NCI-H460 (cell line): ENCODE measurements at regions not wholly inside any gene's neighbourhood (a gene's known extent, or its start where the extent isn't known, plus 50 kb on each side); places are given as distances from the start of the nearest gene placed in this dataset.

Experiments
- DNase-seq: peaks from one replicate; pipeline ENCODE4 v3.0.0-alpha.2; 2016; ENCODE audit warnings: low read depth; ENCODE audit errors: extremely low read depth

DNA sequence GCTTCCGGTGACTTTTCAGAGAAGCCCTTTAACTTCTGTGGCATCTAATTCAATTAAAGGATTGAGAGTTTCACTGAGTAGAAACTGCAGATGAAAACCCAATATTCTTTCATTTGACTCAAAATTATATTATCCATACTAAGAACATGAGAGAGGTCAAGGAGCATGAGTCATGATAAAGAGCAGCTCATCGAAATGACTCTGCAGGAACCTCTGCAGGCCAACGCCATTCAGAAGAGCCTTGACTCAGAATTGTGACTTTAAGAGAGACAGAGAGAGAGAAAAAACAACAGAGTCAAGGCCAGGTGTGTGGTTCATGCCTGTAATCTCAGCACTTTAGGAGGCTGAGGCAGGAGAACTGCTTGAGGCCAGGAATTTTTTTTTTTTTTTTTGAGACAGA, 417.2 kb upstream of the XYLT1 start:
- DNase-seq = no peak

DNA sequence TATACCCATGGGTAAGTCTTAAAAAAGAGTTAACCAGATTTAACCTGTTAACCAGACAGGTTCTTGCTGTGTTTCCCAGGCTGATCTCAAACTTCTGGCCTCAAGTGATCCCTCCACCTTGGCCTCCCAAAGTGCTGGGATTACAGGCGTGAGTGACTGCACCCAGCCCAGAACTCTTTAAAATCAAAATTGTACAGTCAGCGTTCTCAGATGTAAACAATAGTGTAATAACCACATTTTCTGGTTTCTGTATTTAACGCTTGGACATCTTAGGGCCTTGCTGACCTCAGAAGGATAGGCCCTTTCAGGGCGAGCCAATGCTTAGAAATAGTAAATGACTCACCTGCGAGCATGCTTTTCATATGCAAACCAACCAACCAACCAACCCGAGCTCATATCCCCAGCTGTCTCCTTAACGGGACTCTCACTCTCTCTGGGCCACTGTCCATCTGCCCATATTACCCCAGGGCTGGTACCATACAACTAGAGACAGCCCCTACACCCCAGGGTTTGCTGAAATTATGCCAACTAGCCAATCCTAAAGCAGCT, 415.0 kb upstream of the XYLT1 start:
- DNase-seq = no peak

DNA sequence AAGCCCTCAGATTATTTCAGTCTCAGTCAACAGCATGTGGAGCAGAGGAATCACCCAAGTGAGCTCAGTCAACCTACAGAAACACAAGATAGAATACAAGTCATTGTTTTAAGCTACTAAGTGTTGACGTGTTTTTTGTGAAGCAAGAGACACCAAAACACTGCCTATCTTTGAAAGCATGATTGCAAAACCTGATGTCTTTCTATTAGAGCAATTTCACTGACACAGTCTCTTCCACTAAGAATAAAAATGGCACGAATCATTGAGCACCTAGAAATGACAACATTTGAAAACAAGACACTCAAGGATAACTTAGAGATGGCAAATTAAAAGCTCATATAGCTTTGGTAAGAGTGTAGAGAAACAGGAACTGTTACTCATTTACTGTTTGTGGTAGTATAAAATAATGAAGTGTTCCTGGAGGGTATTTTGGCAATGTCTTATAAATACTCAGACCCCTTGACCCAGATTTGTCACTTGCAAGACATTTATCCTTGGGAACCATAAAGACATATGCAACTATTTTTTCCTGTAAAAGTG, 407.1 kb upstream of the XYLT1 start:
- DNase-seq = no peak

DNA sequence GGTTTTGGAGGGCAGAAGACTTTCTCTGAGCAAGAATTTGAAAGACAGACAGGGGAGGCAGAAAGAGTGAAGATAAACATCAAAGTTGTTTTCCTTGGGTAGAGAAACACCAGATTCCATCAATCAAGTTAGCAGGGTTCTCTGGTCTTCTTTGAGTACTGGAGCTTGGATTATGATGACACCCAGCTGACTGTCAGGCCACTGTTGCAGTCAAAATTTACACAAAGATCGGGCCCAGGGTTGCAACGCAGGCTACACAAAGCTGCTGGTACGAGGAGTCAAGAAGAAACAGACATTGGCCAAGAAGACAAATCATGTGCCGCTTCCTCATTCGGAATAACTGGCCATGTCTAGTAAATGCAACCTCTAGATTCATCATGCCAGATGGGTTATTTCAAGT, 396.2 kb upstream of the XYLT1 start:
- no peak for DNase-seq

DNA sequence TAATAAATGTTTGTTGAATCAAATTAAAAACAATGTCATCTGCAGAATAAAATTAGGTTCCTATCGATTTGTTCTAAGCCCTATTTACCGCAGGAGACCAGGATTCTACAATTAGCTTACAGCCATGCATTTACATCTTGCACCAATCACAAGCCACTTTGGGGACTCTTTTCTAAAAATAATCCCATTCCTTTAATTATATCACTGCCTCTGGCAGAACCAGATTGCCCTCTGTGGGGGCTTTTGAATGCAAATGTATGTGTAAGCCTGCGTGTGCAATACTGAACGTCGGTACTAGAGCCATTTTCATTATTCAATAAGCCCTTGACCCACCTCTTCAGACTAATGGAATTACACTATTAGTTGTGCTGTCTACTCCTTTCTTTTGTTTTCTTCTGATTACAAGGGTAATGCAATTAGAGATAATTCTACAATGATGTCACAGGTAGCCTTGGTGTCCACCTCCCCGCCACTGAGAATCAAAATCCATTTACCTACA, 391.3 kb upstream of the XYLT1 start:
- no peak for DNase-seq

DNA sequence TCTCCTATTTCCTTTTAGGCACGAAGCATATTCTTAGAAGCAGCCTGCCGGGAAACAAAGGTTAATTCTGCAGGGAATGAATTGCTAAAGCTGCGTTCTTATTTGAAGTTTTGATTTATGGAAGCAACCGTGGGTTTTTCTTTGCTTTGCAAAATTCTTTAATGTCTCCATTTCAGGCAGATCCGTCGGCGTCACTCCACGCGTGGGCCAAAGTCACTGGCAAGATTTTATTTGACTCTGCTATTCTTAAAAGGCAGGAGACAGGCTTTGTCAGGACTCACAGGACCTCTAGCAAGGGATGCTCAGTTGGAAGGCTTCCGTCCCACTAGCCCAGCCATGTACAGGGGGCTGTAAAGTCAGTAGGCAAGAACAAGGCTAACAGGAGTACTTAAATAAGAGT, 387.3 kb upstream of the XYLT1 start:
- DNase-seq = no peak

DNA sequence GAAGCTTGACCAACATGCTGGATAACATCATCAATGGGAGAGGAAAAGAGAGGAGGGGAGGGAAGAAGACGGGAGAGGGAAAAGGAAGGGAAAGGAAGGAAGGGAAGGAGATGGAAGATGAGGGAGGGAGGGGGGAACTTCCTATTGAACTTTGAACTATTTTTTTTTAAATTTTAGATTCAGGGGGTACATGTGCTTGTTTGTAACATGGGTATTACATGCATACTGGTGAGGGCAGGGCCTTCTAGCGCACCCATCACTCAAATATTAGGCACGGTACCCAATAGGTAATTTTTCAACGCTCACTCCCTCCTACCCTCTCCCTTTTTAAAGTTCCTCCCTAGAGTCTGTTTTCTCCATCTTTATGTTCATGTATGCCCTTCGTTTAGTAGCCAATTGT, 383.2 kb upstream of the XYLT1 start:
- no peak for DNase-seq

DNA sequence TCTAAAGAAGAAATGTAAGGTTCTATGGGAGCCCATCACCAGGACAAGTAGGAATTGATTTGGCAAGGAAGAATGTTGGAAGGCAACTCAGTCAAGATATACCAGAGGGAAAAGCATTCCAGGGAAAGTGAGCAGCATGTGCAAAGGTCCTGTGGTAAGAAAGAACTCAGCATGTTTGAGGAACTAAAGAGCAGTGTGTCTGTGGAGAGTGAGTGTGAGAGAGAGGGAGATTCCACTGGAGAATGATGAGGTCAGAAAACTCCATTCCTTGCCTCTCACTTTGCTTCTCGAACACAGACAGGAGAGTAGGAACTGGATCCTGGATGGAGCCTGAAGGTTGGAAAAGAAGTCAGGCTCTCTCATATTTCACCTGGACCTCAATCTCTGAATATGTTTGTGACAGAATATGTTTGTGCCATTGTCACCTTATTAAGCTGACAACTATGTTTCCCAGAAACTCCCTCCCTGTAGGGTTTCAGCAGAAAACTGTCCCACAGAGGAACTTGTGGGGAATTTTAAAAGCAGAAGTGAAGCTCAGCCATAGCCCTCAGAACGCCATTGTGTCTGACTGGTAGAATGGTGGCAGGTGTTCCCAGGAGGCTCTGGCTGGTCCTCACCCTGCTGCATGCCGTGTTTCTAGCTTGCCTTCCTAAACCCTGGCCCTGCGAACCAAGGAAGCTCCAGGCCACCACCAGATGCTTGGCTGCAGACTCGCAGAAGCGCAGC, 382.4 kb upstream of the XYLT1 start:
- DNase-seq = no peak

DNA sequence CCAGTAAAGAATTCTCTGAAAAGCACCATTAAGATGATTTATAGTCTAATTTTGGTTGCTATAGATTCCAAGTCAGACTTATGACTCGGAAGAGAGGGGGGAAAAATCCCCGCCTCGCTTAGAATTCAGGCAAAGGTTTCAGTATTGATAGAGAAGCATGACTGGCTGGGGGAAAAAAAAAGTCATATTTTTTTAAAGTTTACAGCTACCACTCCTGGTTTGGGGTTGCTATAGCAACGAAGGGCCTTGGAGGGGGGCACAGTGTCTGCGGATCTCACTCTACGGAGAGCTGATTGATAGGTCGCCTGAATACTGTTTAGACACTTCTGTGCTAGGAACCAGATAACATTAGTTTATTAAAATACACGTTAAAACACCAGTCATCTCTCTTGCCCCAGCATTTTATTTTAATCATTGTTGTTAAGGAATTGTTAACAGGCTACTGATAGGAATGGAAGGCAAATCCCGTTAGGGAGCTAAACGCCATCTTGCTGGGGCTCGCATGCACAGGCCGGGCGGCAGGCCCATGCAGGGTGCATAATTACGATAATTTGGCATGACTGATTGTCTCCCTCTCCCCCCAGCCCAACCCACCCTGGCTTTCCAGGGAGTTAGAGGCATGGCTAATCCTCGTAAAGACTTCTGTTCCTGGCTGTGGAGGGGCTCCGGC, 380.0 kb upstream of the XYLT1 start:
- DNase-seq = no peak

DNA sequence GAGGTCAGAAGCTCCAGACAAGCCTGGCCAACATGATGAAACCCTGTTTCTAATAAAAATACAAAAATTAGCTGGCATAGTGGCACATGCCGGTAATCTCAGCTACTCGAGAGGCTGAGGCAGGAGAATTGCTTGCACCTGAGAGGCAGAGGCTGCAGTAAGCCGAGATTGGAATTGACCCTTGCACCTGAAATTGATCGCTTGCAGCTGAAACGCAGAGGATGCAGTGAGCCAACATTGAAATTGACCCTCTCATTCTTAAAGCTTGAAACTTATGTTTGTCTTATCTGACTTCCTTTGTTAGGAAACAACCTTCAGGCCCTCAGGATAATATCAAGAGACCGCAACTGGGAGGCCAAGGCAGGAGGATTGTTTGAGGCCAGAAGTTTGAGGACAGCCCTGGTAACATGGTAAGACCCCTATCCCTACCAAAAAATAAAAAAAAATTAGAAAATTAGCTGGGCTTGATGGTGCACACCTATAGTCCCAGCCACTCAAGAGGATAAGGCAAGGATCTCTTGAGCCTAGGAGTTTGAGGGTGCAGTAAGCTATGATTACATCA, 376.6 kb upstream of the XYLT1 start:
- DNase-seq = no peak

DNA sequence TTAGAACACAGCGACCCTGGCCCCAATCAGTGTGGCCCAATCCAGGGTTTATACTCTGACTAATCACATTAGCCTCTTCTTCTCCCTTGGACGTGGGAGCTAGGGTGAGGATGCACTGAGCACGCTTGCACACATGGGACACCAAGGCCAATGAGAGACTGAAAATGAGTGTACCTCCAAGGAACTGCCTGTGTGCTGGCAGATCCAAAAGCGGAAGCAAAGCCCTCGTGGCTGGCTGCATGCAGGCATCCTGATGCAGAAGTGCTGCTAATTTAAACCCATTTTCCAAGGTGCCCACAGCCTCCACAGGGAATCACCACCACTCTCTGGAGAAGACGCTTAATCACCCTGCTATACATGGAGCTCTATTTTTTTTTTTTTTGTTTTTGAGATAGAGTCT, 375.3 kb upstream of the XYLT1 start:
- DNase-seq = no peak

DNA sequence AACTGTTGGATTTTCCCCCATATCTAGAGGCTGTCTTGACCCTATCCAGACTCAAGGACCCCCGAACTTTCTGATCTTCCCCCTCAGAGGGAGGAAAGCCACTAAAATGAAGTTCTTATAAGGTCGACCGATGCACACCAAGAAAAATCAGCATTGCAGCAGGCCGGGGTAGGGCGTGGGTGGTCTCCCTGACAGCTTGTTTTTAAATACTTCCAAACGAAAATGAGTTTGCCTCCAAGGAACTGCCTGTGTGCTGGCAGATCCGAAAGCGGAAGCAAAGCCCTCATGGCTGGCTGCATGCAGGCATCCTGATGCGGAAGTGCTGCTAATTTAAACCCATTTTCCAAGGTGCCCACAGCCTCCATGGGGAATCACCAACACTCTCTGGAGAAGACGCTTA, 374.3 kb upstream of the XYLT1 start:
- no peak for DNase-seq

DNA sequence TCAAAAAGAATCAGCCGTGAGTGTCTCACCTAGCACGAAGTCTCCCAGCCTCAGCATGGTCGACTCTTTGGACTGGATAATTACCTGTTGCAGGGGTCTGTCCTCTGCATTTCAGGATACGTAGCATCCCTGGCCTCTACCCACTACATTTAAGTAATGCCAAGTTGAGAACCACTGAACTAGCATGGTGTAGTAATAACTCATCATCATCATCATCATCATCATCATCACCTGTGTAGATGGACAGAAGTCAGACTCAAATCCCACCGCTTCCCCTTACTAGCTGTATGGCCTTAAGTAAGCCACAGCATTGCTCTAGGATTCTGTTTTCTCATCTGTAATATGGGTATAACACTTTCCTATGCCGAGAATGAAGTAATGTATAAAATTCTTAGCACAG, 373.1 kb upstream of the XYLT1 start:
- no peak for DNase-seq

DNA sequence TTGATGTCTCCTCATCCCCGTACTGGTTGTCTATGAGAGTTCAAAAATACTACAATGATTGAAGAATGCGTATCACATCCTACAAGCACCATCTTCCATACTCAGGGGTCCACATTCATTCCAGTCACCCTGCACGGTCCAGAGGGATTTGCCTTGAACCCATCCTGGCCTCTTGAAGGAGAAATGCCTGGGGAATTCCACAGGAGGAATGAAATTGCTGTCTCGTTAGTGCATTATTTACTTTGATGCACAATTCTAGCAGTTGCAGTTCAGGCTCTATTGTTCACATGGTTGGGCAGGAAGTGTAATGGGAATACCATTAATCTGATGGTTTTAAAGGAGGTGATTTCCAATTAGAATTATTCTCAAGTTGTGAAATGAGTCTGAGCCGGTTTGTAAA, 369.1 kb upstream of the XYLT1 start:
- no peak for DNase-seq

DNA sequence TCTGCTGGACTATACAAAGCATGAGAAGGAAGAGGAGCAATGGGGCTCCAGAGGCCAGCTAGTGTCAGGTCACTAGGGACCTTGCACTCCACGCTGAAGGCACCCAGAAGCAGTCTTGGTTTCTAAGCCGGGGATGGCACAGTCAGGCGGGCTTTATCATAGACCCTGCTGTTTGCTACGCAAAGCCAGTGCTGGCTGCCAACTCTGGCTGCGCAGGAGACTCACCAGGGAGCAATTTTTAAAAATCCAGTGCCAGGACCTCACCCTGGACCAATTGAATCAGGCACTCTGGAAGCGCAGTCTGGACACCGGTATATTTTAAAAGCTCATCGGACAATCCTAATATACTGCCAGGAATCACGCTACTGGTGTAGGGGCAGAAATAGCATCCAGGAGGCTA, 368.5 kb upstream of the XYLT1 start:
- DNase-seq = no peak

DNA sequence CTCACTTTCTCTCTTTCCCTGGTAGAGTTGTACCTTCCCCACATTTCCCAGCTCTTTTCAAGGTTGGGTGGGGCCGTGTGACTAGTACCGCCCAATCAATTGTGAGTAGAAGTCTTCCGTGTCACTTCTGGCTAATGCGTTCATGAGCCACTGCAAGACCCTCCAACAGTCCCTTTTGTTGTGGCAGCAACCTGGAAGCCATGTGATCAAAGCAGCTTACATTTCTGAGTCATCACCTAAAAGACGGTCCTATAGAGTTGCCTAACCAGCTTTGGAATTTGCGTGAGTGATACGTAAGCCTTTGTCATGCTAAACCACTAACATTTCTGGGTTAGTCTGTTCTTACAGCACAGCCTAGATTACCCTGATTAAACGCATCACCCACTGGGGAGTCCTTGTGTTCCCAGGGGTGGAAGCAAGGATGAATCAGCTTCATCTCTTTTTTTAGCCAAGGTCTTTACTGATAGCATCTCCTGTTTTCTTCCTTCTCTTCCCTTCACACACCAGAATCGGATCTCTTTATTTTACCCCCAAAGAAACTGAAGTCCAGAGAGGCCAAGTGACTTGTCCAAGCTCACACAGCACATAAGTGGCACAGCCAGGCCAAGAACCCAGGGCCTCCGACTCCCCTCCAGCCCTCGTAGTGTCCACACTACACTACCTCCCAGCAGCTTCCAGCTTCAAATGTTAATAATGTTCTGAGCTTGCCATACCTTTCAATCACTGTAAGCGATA, 366.3 kb upstream of the XYLT1 start:
- peak; percentile 59 for DNase-seq

DNA sequence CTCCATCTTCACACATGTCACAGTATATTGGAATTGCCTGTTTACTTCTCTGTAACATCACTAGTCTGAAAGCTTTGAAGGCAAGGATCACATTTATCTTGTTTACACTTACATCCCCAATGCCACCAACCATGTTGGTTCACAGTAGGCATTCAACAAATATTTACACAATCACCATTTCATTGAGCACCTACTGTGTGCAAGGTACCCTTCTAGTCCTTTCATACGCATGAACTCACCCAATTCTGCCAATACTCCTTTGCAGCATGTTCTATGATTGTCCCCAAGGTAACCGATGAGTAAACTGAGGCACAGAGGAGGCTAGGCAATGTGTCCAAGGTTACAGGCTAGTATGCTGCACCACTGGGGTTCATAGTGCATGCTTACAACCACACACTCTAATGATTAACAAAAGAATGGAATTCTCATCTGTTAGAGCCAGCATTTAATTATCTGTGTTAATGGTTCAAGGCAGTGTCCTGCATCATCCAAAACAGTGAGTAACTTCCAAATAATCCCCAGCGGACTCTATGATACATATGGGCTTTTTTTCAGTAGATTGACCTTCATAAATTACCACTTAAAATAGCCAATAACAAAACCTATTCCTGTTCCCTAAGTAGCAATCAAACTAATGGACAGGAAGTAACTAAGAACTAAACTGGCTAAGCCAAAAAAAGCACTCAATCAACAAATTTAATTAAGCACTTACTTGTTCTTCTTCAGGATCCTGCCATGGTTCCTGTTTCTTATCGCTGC, 364.5 kb upstream of the XYLT1 start:
- DNase-seq = no peak

DNA sequence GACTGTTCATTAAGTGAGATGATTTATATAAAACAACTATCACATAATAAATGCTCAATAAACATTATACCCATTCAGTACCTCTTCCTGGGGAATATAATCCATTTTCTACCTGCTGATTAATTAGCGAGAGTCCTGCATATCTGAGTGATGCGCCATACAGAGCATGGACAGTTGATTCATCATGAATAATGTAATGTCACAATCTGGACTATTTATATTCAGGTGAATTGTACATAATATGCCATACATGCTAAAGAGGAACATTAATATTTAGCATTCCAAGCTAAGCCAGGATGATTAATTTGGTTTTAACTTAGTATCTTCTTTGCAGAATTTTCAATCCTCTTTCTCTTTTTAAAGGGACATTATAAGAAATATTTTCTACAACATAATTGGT, 362.0 kb upstream of the XYLT1 start:
- DNase-seq = no peak

DNA sequence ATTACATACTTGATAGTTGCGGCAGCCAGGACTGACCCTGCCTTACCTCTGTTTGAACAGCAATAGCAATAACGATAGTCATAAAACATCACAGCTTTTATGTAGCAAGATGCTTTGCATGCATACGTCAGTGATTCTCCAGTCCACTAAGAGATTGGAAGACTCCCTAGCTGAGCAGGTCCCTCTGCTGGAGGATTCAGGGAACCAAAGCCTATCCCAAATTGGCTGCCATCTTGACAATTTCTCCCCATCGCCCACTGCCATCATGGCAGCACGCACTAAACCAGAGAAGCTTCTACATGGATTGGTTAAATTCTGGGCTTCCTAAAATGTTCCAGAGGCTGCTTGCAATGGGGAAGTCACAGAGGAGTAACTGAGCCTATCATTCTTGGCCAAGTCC, 360.6 kb upstream of the XYLT1 start:
- DNase-seq = peak; percentile 11

DNA sequence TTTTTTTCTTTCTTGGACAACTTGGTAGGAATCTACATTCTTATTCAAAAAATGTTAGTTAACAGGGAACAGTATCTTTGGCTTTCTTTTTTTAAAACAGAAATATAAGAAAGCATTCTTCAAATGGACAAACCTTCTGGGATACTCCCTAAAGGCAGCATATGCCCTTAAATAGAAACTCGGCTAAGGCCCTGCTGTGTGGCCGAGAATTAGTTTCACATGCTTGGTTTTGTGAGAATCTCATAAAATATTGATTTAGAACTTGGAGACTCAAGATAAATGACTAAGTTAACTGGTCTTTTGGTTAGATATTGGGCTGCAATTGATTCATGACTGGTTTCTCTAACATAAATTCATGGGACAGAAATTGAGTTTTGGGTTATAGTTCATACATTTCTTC, 359.9 kb upstream of the XYLT1 start:
- no peak for DNase-seq
